Stomach (tissue), 8 donors: ENCODE measurements at regions not wholly inside any gene's neighbourhood (a gene's known extent, or its start where the extent isn't known, plus 50 kb on each side); places are given as distances from the start of the nearest gene placed in this dataset.

ENCODE experiments used
- DNase-seq, 2 donors: peaks; one replicate each; pipeline versions ENCODE4 v3.0.0 to v3.0.0-alpha.2; 2013 to 2019
- H3K27ac ChIP-seq, 5 donors: fragments of 200-600 bp in 4 of 5; sonication (generic) in 4 of 5; one replicate each; pipeline ENCODE4 v1.5.1; 2013 to 2019; ENCODE audit warnings: mild to moderate bottlenecking in 1 of 5, moderate library complexity in 1 of 5
- H3K27me3 ChIP-seq, 3 donors: fragments of 200-600 bp; sonication (generic); one replicate each; pipeline ENCODE4 v1.5.1; 2017 to 2019; ENCODE audit warnings: mixed run types in 1 of 3
- H3K36me3 ChIP-seq, 4 donors: fragments of 200-600 bp; sonication (generic); 1 replicate in 3 of 4; 2 replicates in 1 of 4; pipeline ENCODE4 v1.5.1; 2016 to 2019
- H3K4me1 ChIP-seq, 4 donors: fragments of 200-600 bp; sonication (generic); one replicate each; pipeline ENCODE4 v1.5.1; 2016 to 2019
- H3K4me3 ChIP-seq, 4 donors: fragments of 200-600 bp; sonication (generic) in 3 of 4; one replicate each; pipeline ENCODE4 v1.5.1; 2016 to 2019; ENCODE audit warnings: mild to moderate bottlenecking in 1 of 4
- H3K9me3 ChIP-seq, 4 donors: fragments of 200-600 bp; sonication (generic); one replicate each; pipeline ENCODE4 v1.5.1; 2016 to 2019
- EP300 ChIP-seq: sonication (generic); formaldehyde crosslinking; IDR thresholded peaks from one replicate; pipeline ENCODE4 v1.6.1; 2017; ENCODE audit warnings: antibody characterized with exemption
- POLR2A ChIP-seq, 4 donors: fragments of 450-650 bp; IDR thresholded peaks; one replicate each; pipeline ENCODE4 v1.6.1; 2016; ENCODE audit warnings: antibody characterized with exemption in 4 of 4, control low read depth in 2 of 4, mild to moderate bottlenecking in 1 of 4, moderate library complexity in 1 of 4
- POLR2AphosphoS5 ChIP-seq, 3 donors: sonication (generic); formaldehyde crosslinking; IDR thresholded peaks; one replicate each; pipeline ENCODE4 v1.6.1; 2016; ENCODE audit warnings: antibody characterized with exemption in 3 of 3
- WGBS, 5 donors: extraction: QIAGEN DNeasy Blood & Tissue Kit in 3 of 5; methylation state at CpG; one replicate each; pipeline versions ENCODE4 v1.1.5 to v1.1.7; 2013 to 2018; 5-methylcytosine and 5-hydroxymethylcytosine counted together
- intact Hi-C: fragments of 100-400 bp; cut with DNase I; formaldehyde crosslinking; loops from one replicate; pipeline ENCODE4 v1.15.1; 2023; ENCODE audit warnings: low total_unique reads
- TF ChIP-seq, protein P1 (sequence below), 7 experiments: fragments of 450-650 bp in 4 of 7; fragments of 200-600 bp in 3 of 7; sonication (generic) in 3 of 7; IDR thresholded peaks; one replicate each; pipeline ENCODE4 v1.5.1; 2016 to 2019; ENCODE audit warnings: antibody characterized with exemption in 7 of 7, control low read depth in 2 of 7, mild to moderate bottlenecking in 1 of 7
- donor health status: healthy with polysubstance abuse.
- donor health status: Bipolar disorder and iron deficiency.
- donor health status: healthy.

DNA sequence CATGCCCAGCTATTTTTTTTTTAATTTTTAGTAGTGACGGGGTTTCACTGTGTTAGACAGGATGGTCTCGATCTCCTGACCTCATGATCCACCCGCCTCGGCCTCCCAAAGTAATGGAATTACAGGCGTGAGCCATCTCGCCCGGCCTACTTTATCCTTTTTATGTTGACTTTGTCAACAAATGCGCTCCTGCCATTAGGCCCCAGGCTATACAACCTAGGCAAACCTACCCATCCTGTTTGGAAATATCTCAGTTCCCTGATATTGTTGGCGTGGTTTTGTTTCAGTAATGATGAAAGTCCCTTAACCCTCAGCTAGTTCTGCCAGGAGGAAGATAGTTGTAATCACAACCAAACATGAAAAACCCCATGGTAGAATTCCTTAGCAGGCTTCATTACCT, 249.4 kb upstream of the SOX11 start:
- TF ChIP-seq POLR2AphosphoS5 (IDR thresholded peaks at IDR 0.05) (no peak), EP300 (no peak), POLR2A (IDR thresholded peaks at IDR 0.05) (no peak)
- TF ChIP-seq, protein P1, sequence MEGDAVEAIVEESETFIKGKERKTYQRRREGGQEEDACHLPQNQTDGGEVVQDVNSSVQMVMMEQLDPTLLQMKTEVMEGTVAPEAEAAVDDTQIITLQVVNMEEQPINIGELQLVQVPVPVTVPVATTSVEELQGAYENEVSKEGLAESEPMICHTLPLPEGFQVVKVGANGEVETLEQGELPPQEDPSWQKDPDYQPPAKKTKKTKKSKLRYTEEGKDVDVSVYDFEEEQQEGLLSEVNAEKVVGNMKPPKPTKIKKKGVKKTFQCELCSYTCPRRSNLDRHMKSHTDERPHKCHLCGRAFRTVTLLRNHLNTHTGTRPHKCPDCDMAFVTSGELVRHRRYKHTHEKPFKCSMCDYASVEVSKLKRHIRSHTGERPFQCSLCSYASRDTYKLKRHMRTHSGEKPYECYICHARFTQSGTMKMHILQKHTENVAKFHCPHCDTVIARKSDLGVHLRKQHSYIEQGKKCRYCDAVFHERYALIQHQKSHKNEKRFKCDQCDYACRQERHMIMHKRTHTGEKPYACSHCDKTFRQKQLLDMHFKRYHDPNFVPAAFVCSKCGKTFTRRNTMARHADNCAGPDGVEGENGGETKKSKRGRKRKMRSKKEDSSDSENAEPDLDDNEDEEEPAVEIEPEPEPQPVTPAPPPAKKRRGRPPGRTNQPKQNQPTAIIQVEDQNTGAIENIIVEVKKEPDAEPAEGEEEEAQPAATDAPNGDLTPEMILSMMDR (IDR thresholded peaks at IDR 0.05): no peak
- Histone ChIP-seq H3K27ac (no peak overlapping the region), H3K9me3 (no peaks in the 10 kb centered on the region), H3K36me3 (no peaks in the 10 kb centered on the region), H3K4me3 (no peak overlapping the region), H3K27me3 (no peaks in the 10 kb centered on the region), H3K4me1 (no peaks in the 10 kb centered on the region)
- intact Hi-C loops: no loop called here
- WGBS, 5 donors: 57 to 75% (median 73%) methylated on average over 9 of the region's 9 CpGs
- DNase-seq: no peak

DNA sequence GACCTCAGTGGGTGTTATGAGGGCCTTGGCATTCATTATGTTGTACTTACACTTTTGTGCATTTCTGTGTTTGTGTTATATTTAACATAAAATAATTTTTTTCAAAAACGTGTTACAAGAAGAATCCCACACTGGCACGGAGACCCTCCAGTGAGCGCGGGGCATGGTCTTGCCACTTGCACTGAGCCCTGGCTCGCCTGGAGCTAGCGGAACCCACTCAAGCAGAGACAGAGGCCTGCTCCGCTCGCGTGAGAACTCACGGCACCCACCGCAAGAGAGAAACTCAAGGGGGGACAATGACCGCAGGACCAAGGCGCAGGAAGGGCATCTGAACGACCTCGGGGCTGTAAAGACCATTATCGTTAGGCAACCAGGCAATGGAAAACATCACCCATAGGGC, 248.0 kb upstream of the SOX11 start:
- Histone ChIP-seq H3K4me1 (no peaks in the 10 kb centered on the region), H3K4me3 (no peak overlapping the region), H3K36me3 (no peaks in the 10 kb centered on the region), H3K27me3 (no peaks in the 10 kb centered on the region), H3K27ac (no peak overlapping the region), H3K9me3 (no peaks in the 10 kb centered on the region)
- TF ChIP-seq POLR2AphosphoS5 (IDR thresholded peaks at IDR 0.05) (no peak), EP300 (no peak)
- TF ChIP-seq, protein P1 (IDR thresholded peaks at IDR 0.05): no peak
- 90 to 96% (median 95%) methylated on average over 16 of the region's 16 CpGs for WGBS, 5 donors
- DNase-seq: no peak
- intact Hi-C loops: no loop called here

DNA sequence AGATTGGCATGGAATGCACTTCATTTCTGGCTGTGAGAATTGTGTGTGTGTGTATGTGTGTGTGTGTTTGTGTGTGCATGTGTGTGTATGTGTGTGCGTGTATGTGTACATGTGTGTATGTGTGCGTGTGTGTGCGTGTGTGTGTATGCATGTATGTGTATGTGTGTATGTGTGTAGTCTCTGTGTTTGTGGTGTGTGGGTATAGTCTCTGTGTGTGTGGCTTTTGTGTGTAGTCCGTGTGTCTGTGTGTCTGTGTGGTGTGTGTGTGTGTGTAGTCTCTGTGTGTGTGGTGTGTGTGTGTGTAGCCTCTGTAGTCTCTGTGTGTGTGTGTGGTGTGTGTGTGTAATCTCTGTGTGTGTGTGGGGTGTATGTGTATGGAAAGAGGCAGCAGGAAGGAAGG, 247.3 kb upstream of the SOX11 start:
- intact Hi-C loops: no loop called here
- Histone ChIP-seq H3K4me1 (no peaks in the 10 kb centered on the region), H3K27ac (no peak overlapping the region), H3K36me3 (no peaks in the 10 kb centered on the region), H3K9me3 (no peaks in the 10 kb centered on the region), H3K4me3 (no peak overlapping the region), H3K27me3 (no peaks in the 10 kb centered on the region)
- no peak for TF ChIP-seq POLR2A (IDR thresholded peaks at IDR 0.05)
- TF ChIP-seq, protein P1 (IDR thresholded peaks at IDR 0.05): no peak
- TF ChIP-seq EP300: no peak
- TF ChIP-seq POLR2AphosphoS5 (IDR thresholded peaks at IDR 0.05): no peak
- 86 to 95% (median 91%) methylated on average over 4 of the region's 4 CpGs for WGBS, 5 donors
- no peak for DNase-seq

DNA sequence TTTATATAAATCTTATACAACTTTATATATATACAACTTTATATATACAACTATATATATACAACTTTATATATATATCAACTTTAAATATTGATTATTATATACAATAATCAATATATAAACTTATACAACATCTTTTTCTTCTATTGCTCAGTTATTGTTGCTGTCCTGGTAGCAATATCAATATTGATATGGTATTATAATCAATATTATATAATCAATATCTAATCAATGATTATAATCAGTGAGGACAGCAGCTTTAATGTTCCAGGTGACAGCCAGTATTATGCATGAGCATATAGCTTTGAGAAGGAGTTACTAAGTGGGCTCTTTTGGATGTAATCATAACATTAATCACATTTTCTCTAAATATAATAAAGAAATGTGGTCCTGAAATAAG, 242.3 kb upstream of the SOX11 start:
- DNase-seq: no peak
- no peaks in the 10 kb centered on the region for H3K9me3 ChIP-seq
- no peak overlapping the region for H3K4me3 ChIP-seq
- H3K36me3 ChIP-seq: no peaks in the 10 kb centered on the region
- H3K4me1 ChIP-seq: no peaks in the 10 kb centered on the region
- H3K27me3 ChIP-seq: no peaks in the 10 kb centered on the region
- intact Hi-C loops: no loop called here
- no peak overlapping the region for H3K27ac ChIP-seq
- TF ChIP-seq POLR2AphosphoS5 (IDR thresholded peaks at IDR 0.05) (no peak), POLR2A (IDR thresholded peaks at IDR 0.05) (no peak), EP300 (no peak)
- TF ChIP-seq, protein P1 (IDR thresholded peaks at IDR 0.05): no peak
